Spleen (tissue), 11 donors: ENCODE measurements at regions not wholly inside any gene's neighbourhood (a gene's known extent, or its start where the extent isn't known, plus 50 kb on each side); places are given as distances from the start of the nearest gene placed in this dataset.

ENCODE experiments used
- DNase-seq: peaks from one replicate; pipeline ENCODE4 v3.0.0-alpha.2; 2020
- H3K27ac ChIP-seq, 8 donors: fragments of 200-600 bp; sonication (generic) in 7 of 8; 1 replicate in 4 of 8; 2 replicates in 4 of 8; pipeline versions ENCODE4 v1.5.0 to v1.8.0; 2016 to 2021; ENCODE audit warnings: inconsistent platforms in 4 of 8, mild to moderate bottlenecking in 4 of 8, moderate library complexity in 1 of 8
- H3K27me3 ChIP-seq, 7 donors: fragments of 200-600 bp; sonication (generic) in 6 of 7; replicated peaks in 1 of 7; 1 replicate in 4 of 7; 2 replicates in 3 of 7; pipeline versions ENCODE4 v1.5.0 to v1.8.0; 2016 to 2021; ENCODE audit warnings: inconsistent platforms in 3 of 7, mild to moderate bottlenecking in 1 of 7
- H3K36me3 ChIP-seq, 6 donors: fragments of 200-600 bp; sonication (generic) in 5 of 6; 1 replicate in 4 of 6; 2 replicates in 2 of 6; pipeline versions ENCODE4 v1.5.0 to v1.8.0; 2016 to 2021; ENCODE audit warnings: inconsistent platforms in 2 of 6
- H3K4me1 ChIP-seq, 6 donors: fragments of 200-600 bp; sonication (generic) in 5 of 6; 1 replicate in 3 of 6; 2 replicates in 3 of 6; pipeline versions ENCODE4 v1.5.0 to v1.8.0; 2016 to 2021; ENCODE audit warnings: inconsistent platforms in 3 of 6
- H3K4me3 ChIP-seq, 8 donors: fragments of 200-600 bp; sonication (generic) in 7 of 8; 1 replicate in 4 of 8; 2 replicates in 4 of 8; pipeline versions ENCODE4 v1.5.0 to v1.8.0; 2016 to 2021; ENCODE audit warnings: inconsistent platforms in 4 of 8, mild to moderate bottlenecking in 4 of 8, moderate library complexity in 2 of 8
- H3K9me3 ChIP-seq, 8 donors: fragments of 200-600 bp; sonication (generic) in 7 of 8; 1 replicate in 4 of 8; 2 replicates in 4 of 8; pipeline versions ENCODE4 v1.5.0 to v1.8.0; 2016 to 2021; ENCODE audit warnings: inconsistent platforms in 4 of 8
- POLR2A ChIP-seq, 3 donors: fragments of 450-650 bp; IDR thresholded peaks; one replicate each; pipeline ENCODE4 v1.5.1; 2017; ENCODE audit warnings: antibody characterized with exemption in 3 of 3, mild to moderate bottlenecking in 1 of 3
- POLR2AphosphoS5 ChIP-seq, 3 donors: sonication (generic); formaldehyde crosslinking; IDR thresholded peaks; one replicate each; pipeline ENCODE4 v1.5.1; 2017; ENCODE audit warnings: antibody characterized with exemption in 3 of 3
- WGBS, 5 donors: extraction: QIAGEN DNeasy Blood & Tissue Kit in 3 of 5; methylation state at CpG; one replicate each; pipeline versions ENCODE4 v1.1.5 to v1.1.7; 2013 to 2018; 5-methylcytosine and 5-hydroxymethylcytosine counted together
- intact Hi-C: fragments of 100-400 bp; cut with DNase I; formaldehyde crosslinking; loops from one replicate; pipeline ENCODE4 v1.15.0; 2023; ENCODE audit warnings: low total_unique reads
- TF ChIP-seq, protein P1 (sequence below), 11 experiments: fragments of 200-600 bp in 7 of 11; fragments of 450-650 bp in 4 of 11; sonication (generic) in 4 of 11; IDR thresholded peaks in 8 of 11; conservative IDR thresholded peaks in 3 of 11; 1 replicate in 7 of 11; 2 replicates in 4 of 11; pipeline versions ENCODE4 v1.4.0 to v1.8.0; 2016 to 2021; ENCODE audit warnings: antibody characterized with exemption in 11 of 11, inconsistent platforms in 4 of 11, mild to moderate bottlenecking in 1 of 11
- donor health status: healthy with polysubstance abuse.
- donor health status: DM: no; HTN: no; CAD: no; lungs with moderate emphysema.
- donor health status: DM: no; HTN: no; CAD: no.
- donor health status: Bipolar disorder and iron deficiency.
- donor health status: healthy.
- donor health status: DM: no; HTN: no; CAD: no.
- donor health status: DM: yes; HTN: yes; CAD: no.

DNA sequence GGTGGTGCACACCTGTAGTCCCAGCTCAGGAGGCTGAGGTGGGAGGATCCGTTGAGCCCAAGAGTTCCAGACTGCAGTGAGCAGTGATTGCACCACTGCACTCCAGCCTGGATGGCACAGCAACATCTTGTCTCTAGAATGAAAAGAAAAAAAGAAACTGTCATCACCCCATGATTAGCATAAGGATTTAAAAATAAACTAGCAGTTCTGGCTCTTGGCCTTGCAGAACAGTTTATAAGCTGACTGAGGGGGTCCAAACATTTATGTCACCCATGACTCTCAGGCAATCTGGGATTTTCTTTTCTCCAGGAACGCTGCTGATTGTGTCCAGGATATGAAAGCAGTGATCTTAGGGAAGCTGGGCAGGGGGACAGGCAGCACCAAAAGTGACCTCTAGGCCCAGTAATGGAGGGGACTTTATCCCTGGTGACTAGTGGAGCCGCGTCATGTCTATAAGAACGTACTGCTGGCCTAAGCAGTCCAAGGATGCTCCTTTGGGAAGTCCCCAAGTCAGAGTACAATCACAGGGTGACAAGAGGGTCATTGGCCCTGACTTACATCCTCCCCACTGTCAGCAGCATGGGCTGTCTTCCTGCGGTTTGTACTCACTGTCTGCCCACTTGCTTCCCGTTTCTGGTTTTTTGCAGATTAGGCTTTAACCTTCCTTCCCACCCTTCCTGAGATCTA is 177.4 kb downstream of the ARHGAP12 start:
- no peaks in the 10 kb centered on the region for H3K27me3 ChIP-seq
- no peaks in the 10 kb centered on the region for H3K9me3 ChIP-seq
- H3K27ac ChIP-seq: peak overlapping the region in 4 of 8 donors; percentile 27 to 45 (median 32)
- DNase-seq: no peak
- no peak overlapping the region for H3K4me3 ChIP-seq
- TF ChIP-seq, protein P1, sequence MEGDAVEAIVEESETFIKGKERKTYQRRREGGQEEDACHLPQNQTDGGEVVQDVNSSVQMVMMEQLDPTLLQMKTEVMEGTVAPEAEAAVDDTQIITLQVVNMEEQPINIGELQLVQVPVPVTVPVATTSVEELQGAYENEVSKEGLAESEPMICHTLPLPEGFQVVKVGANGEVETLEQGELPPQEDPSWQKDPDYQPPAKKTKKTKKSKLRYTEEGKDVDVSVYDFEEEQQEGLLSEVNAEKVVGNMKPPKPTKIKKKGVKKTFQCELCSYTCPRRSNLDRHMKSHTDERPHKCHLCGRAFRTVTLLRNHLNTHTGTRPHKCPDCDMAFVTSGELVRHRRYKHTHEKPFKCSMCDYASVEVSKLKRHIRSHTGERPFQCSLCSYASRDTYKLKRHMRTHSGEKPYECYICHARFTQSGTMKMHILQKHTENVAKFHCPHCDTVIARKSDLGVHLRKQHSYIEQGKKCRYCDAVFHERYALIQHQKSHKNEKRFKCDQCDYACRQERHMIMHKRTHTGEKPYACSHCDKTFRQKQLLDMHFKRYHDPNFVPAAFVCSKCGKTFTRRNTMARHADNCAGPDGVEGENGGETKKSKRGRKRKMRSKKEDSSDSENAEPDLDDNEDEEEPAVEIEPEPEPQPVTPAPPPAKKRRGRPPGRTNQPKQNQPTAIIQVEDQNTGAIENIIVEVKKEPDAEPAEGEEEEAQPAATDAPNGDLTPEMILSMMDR (IDR thresholded peaks at IDR 0.05 in 8 of 11, conservative IDR thresholded peaks at IDR 0.05 in 3 of 11): no peak
- peak in 1 of 3 donors; percentile 67 for TF ChIP-seq POLR2AphosphoS5 (IDR thresholded peaks at IDR 0.05)
- peaks cover 13 to 55% (median 36%) of the 10 kb centered on the region in 6 donors for H3K4me1 ChIP-seq
- intact Hi-C loops: no loop called here
- WGBS, 5 donors: 29 to 38% (median 38%) methylated on average over 7 of the region's 7 CpGs
- H3K36me3 ChIP-seq: no peaks in the 10 kb centered on the region

DNA sequence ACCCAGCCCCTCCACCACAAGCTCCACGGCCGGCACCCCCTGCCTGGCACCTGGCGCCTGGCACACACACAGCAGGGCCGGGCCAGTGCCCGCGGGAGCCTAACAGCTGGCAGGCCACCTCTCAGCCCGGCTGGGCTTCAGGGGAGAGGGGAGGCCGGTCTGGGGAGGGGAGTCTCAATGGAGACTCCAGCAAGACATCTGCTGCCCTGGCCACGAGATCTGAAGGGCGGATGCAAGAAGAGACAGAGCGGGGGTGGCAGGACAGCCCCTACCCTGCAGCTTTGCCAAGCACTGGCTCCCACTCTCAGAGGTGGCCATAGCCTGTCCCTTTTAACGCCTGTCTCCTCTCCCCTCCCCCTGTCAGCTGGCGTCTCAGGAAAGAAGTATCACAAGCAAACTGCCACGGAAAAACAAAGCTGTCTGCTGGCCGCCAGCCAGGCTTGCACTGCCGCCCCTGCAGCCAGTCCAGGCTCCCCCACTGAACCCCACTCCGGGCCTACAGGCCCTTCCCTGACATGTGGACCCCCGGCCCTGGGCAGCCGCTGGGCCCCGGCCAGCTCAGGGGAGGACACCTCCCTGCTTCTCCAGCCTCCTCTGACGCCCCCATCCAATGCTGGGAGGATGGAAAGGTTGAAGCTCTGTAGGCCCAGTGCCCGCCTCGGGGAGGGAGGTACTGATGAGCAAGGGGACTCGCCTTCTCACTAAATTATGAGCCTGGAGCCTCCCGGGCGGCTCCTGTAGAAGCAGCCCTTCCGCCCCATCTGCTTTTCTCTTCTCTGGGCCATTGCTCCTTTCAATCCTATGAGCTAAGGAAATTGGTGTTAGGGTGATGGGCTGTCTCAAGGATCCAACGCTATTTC is 178.4 kb downstream of the ARHGAP12 start:
- Histone ChIP-seq H3K27me3 (no peaks in the 10 kb centered on the region), H3K4me3 (no peak overlapping the region), H3K4me1 (peaks cover 13 to 55% (median 34%) of the 10 kb centered on the region in 6 donors), H3K9me3 (no peaks in the 10 kb centered on the region), H3K27ac (peak overlapping the region in 2 of 8 donors; percentile 31 to 32), H3K36me3 (no peaks in the 10 kb centered on the region)
- TF ChIP-seq POLR2A (IDR thresholded peaks at IDR 0.05) (no peak), POLR2AphosphoS5 (IDR thresholded peaks at IDR 0.05) (no peak)
- TF ChIP-seq, protein P1 (IDR thresholded peaks at IDR 0.05 in 8 of 11, conservative IDR thresholded peaks at IDR 0.05 in 3 of 11): no peak
- intact Hi-C loops: no loop called here
- DNase-seq: peak; percentile 75
- 46 to 66% (median 57%) methylated on average over 22 to 28 of the region's 28 CpGs for WGBS, 5 donors

DNA sequence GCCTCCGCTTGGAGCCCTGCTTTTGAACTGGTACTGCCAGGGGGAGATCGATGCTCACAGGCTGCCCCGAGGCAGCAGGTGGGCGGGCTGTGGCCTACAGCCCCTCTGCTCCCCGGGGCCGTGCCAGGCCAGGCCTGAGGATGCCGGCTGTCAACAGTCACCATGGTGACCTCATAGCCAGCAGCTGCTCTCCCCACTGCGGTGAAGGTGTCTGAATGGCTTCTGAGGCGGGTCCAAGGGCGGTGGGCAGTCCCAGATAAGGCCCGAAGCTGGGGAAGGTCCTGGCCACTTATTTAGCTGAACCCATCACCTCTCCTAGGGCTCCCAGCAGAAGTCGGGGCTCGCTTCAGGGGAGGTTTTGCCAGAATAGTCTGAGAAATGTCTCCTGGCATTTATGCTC is 179.3 kb downstream of the ARHGAP12 start:
- H3K27me3 ChIP-seq: no peaks in the 10 kb centered on the region
- no peak overlapping the region for H3K27ac ChIP-seq
- TF ChIP-seq, protein P1 (IDR thresholded peaks at IDR 0.05 in 8 of 11, conservative IDR thresholded peaks at IDR 0.05 in 3 of 11): no peak
- TF ChIP-seq POLR2AphosphoS5 (IDR thresholded peaks at IDR 0.05) (no peak), POLR2A (IDR thresholded peaks at IDR 0.05) (no peak)
- intact Hi-C loops: no loop called here
- H3K4me1 ChIP-seq: peaks cover 11 to 45% (median 30%) of the 10 kb centered on the region in 6 donors
- H3K9me3 ChIP-seq: no peaks in the 10 kb centered on the region
- DNase-seq: no peak
- no peak overlapping the region for H3K4me3 ChIP-seq
- 80 to 92% (median 90%) methylated on average over 13 of the region's 13 CpGs for WGBS, 5 donors
- no peaks in the 10 kb centered on the region for H3K36me3 ChIP-seq
